ENCODE measurements at regions not wholly inside any gene's neighbourhood (a gene's known extent, or its start where the extent isn't known, plus 50 kb on each side); places are given as distances from the start of the nearest gene placed in this dataset.
"Not testable (repeated sequence)": the region's sequence is repeated elsewhere in the genome, so short reads cannot be mapped to it uniquely, and the experiment has no call there.

DNA sequence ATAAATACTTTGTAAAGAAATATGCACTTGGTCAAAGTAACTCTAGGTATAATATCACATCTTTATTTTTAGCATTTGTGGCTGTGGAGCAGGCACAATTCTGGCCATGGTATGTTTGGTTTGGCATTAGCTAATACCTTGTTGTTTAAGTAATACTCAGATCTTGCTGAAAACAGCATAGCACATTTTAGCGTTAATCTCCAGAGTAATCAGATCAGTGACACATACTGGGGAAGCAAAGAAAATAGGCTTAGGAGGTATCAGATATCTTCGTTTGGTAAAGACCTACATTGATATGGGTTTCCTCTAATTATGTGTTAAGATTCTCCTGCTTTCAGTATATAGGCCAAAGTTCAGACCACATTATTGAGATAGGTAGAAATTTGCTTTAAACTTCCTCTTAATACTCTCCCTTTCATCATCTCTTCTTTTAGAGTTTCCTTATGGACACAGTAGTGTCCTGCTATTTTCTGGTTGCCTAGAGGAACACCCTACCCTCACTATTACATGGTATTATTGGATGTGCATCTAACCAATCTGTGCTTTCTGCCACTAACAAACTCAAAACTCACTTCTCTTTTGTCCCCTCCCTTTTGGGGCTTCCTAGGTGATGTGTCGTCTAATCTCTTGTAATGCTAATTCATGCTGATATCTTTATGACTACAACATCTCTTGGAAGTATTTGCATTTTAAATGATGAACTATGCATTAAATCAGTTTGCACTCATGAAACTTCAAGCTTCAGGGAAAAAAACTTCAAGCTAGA is 437.3 kb upstream of the ADAMTSL1 start:
- DNase-seq (ENCODE audit: low spot score): no peak

DNA sequence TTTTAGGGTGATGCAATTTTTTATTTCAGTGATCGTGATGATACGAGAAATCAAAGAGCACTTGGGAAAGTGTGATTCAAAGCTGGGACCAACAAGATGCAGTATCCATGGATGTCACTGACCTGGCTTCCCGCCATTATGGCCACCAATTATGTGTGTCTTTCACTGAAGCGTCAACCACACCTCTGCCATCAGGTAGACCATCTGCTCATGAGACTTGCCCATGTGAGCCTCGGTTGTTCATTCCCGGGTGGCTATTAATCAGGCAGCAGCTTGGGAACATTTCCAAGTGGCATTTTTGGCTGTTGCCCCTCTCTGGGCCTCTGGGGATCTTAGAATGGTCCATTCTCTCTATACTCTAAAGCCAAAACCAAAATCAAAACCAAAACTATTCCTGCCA is 436.0 kb upstream of the ADAMTSL1 start:
- no peak for DNase-seq (ENCODE audit: low spot score)

- DNase-seq (ENCODE audit: low spot score): no peak
Measured at GRCh38 chr9:18040327-18040726, 433.6 kb upstream of the ADAMTSL1 start.

DNA sequence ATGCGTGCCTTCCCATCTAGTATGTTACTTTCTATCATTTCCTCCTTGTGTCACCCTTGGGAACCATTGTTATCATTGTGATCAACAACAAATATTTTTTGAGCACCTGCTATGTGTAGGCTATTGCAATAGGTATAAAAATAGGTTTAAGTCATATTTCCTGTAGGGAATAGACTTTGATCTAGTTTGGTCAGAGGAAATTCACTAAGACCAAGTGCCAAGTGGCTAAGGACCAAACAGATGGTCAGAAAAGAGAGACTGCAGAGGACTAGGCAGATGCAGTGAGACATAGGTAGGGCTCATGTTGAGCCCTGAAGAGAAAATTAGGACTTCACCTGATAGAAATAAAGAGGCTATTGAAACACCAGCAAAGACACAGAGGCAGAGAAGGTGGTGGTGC is 430.0 kb upstream of the ADAMTSL1 start:
- DNase-seq (ENCODE audit: low spot score): no peak

GRCh38 chr9:18045326-18045725 is 428.6 kb upstream of the ADAMTSL1 start:
- no peak for DNase-seq (ENCODE audit: low spot score)

- DNase-seq (ENCODE audit: low spot score): no peak
Measured at GRCh38 chr9:18046068-18046467, 427.9 kb upstream of the ADAMTSL1 start.

- DNase-seq (ENCODE audit: low spot score): no peak
Measured at GRCh38 chr9:18051638-18052037, 422.3 kb upstream of the ADAMTSL1 start.

DNA sequence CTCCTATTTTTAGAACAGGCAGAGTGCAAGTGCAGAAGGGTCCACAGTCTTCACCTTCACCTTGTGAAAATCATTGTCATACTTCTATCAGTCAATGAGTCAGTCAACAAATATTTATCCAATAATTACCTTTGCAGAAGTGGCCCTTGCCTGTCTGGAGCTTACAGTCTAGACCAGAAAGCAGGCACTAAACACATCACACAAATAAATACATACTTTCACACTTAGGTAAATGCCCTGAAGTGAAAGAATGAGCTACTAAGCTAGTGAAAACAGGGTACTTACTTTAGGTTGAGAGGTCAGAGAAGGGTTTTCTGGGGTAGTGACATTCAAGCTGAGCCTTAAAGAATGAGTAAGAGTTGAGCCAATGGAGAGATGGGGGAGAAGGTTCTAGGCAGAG is 421.9 kb upstream of the ADAMTSL1 start:
- DNase-seq (ENCODE audit: low spot score): no peak

GRCh38 chr9:18056269-18056992 is 417.5 kb upstream of the ADAMTSL1 start:
- DNase-seq (ENCODE audit: low spot score): no peak

DNA sequence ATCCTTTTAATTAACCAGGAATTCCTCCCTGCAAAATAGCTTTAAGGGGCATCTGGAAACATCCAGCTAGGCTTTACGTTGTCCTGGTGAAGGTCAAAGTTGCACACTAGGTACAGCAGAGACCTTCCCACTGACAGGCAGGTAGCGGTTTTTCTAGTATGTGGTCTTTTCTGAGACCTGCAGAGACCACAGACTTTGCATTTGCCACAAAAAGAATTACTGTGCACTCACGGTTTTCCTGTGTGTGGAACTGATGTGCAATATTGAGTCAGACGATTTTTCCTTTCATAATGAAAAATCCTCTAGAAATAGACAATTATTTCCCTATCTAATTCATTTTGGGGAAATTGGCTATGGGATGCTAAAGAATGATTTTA is 417.0 kb upstream of the ADAMTSL1 start:
- DNase-seq (ENCODE audit: low spot score): no peak

DNA sequence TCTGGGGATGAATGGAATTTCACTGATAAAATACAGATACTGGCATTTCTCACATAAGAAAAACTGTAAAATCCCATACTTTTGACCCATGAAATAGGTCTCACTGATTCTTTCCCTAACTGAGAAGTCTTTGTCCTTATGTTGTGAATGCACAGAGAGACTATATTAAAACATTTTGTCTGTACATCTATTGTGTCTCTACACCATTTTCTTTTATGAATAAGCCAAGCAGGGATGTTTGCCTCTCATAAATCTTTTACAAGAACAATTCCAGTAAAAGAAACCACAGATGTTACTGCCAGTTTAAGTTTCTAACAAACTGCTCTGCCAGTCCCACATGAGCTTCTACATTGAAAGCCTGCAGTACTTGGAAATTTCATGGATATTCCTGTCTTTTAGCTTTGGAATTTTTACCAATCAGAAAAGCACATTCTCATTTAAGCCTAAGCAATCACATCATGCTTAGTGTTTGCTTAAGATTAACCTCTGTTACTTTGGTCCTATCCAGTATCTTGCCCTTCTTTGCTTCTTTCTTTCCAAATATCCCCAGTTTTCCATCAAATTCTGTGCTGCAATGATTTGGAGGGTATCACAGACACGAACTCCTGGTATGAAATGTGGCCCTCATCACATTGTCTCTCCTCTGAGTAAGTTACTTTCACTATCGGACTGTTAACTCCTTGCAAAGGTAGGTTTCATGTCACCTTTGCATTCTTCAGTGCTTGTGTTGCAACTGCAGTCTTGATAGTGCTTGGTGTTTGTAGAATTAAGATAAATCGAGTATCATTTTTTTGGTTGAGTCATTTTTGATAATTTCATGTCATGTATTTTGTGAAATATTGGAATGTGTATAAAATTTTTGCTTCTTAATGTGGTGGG is 415.1 kb upstream of the ADAMTSL1 start:
- DNase-seq (ENCODE audit: low spot score): no peak

GRCh38 chr9:18059447-18059846 is 414.5 kb upstream of the ADAMTSL1 start:
- no peak for DNase-seq (ENCODE audit: low spot score)

- no peak for DNase-seq (ENCODE audit: low spot score)
Measured at GRCh38 chr9:18060269-18060934, 413.6 kb upstream of the ADAMTSL1 start.

DNA sequence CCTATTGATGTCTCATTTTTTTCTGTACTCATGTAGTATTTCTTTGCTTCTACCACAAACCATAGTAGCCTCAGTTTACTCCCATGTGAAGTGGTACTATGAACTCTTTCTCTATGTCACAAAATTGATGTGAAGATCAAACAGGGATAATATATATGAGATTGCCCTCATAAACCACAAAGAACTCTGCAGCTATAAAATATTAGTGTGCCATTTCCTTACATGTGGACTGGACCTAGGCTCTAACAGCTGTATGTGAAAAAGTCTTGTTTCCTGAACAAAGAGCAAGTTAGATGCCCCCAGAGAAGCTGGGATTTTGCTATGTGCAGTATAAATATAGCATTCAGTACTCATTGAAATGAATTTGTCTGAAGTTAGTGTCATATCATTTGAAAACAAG is 412.6 kb upstream of the ADAMTSL1 start:
- no peak for DNase-seq (ENCODE audit: low spot score)

- DNase-seq (ENCODE audit: low spot score): no peak
Measured at GRCh38 chr9:18061856-18062255, 412.1 kb upstream of the ADAMTSL1 start.

DNA sequence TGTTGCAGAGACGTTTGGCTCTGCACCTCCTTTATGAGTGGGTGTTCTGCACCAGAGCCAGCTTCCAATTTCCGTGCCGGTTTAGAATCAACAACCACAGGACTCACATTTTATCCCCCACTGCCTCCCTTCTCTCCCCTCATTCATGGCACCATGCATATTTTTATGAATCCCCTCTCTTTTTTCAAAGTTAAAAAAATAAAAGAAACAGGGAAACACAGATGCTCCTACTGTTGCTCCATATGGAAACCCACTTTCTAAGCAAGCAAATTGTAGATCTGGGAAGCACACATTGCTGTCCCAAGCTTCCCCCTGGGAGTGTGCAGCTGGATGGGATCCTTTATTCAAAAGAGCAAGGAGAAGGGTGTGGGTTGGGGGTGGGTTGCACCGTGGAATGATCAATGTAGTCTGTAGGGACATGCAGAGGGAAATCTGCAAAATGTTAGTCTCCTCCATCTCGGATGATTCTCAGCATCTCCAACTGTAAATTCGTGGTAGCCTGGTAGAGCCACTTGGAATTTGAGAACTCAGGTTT is 410.0 kb upstream of the ADAMTSL1 start:
- DNase-seq (ENCODE audit: low spot score): no peak

GRCh38 chr9:18066608-18067007 is 407.3 kb upstream of the ADAMTSL1 start:
- DNase-seq (ENCODE audit: low spot score): not testable (repeated sequence)

- DNase-seq (ENCODE audit: low spot score): no peak
Measured at GRCh38 chr9:18067548-18068120, 406.3 kb upstream of the ADAMTSL1 start.

DNA sequence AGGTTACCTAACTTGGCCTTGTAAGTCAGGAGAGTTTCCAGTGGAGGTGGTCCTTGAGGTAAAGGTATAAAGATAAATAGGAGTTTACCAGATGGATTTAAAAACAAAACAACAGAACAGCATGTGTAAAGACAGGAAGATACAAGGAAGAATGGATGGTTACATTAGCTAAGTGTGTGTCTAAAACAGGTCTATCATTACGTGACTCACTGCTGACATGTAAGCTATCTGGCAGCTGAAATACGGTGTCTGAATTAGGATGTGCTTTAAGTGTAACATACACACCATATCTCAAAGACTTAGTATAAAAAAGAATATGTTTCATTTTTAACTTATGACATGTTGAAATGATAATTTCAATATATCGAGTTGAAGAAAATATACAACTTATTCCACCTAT is 405.1 kb upstream of the ADAMTSL1 start:
- no peak for DNase-seq (ENCODE audit: low spot score)

DNA sequence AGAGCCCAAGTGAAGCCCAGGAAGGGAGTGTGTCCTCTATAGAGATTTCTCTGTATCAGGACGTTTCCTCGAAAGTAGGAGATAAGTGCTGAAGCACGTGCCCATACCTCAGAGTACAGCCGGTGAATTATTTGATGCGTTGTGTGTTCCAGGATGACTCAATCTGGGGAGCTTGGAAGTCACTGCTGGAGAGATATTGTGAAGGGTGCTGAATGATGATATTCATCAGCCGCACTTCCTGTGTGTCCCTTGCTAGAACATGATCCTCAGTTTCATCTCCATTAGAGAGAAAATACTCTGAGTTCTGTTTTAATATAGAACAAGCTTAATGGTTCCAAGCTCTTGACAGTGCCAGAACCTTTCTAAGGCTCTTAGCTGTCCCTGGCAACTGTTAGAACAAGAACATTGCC is 402.3 kb upstream of the ADAMTSL1 start:
- DNase-seq (ENCODE audit: low spot score): no peak

- no peak for DNase-seq (ENCODE audit: low spot score)
Measured at GRCh38 chr9:18073002-18073401, 401.0 kb upstream of the ADAMTSL1 start.

DNA sequence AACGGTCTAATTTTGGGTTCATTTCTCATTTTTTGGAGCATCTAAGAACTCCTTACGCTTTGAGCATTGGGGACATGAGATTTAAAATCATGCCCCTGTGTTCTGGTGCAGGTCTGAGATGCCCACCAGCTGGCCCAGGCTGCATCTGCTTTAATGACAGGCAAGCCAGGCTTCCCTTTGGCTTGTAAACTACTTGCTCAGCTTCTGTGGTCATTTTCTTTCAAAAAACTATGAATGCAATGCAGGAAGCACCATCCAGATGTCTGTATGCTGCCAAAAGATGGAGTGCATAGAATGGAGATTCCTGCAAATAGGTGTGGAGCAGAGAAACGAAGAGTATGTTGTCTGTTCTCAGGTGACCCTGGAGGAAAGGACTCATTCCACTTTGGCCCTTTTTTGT is 399.9 kb upstream of the ADAMTSL1 start:
- DNase-seq (ENCODE audit: low spot score): no peak
